Trophoblast cell (in vitro differentiated cells and primary cell): ENCODE measurements at regions not wholly inside any gene's neighbourhood (a gene's known extent, or its start where the extent isn't known, plus 50 kb on each side); places are given as distances from the start of the nearest gene placed in this dataset.

Experiments
- DNase-seq, 2 donors: peaks; one replicate each; pipeline ENCODE4 v3.0.0-alpha.2; 2016
- H2AFZ ChIP-seq: 2 replicates; pipeline ENCODE4 v1.6.1; 2013; ENCODE audit warnings: low read length, moderate library complexity, mild to moderate bottlenecking; ENCODE audit not compliant: insufficient read depth, poor library complexity
- H2AK5ac ChIP-seq: 2 replicates; pipeline ENCODE4 v1.6.1; 2013; ENCODE audit warnings: mild to moderate bottlenecking, low read length
- H2BK120ac ChIP-seq: 2 replicates; pipeline ENCODE4 v1.6.1; 2013; ENCODE audit warnings: low read length, mild to moderate bottlenecking, moderate library complexity; ENCODE audit not compliant: insufficient read depth, poor library complexity
- H2BK12ac ChIP-seq: 2 replicates; pipeline ENCODE4 v1.6.1; 2013; ENCODE audit warnings: mild to moderate bottlenecking, low read length, moderate library complexity
- H2BK5ac ChIP-seq: 2 replicates; pipeline ENCODE4 v1.6.1; 2013; ENCODE audit warnings: low read length, low read depth, moderate library complexity, mild to moderate bottlenecking; ENCODE audit not compliant: poor library complexity
- H3K14ac ChIP-seq: 2 replicates; pipeline ENCODE4 v1.6.1; 2013; ENCODE audit warnings: mild to moderate bottlenecking, low read length
- H3K18ac ChIP-seq: 2 replicates; pipeline ENCODE4 v1.6.1; 2013; ENCODE audit warnings: mild to moderate bottlenecking, low read length
- H3K23ac ChIP-seq: 2 replicates; pipeline ENCODE4 v1.6.1; 2013; ENCODE audit warnings: low read length
- H3K27ac ChIP-seq: 2 replicates; pipeline ENCODE4 v1.5.1; 2013; ENCODE audit warnings: low read depth, mild to moderate bottlenecking, inconsistent platforms, low read length, moderate library complexity
- H3K27me3 ChIP-seq: 2 replicates; pipeline ENCODE4 v1.6.1; 2013; ENCODE audit warnings: inconsistent platforms, mild to moderate bottlenecking, low read length, moderate library complexity; ENCODE audit not compliant: insufficient read depth
- H3K36me3 ChIP-seq, 2 experiments: 1 replicate in 1 of 2; 2 replicates in 1 of 2; pipeline ENCODE4 v1.6.1; 2013; ENCODE audit warnings: low read length in 2 of 2, mild to moderate bottlenecking in 2 of 2, moderate library complexity in 1 of 2; ENCODE audit not compliant: insufficient read depth in 2 of 2, control insufficient read depth in 1 of 2
- H3K4ac ChIP-seq: 2 replicates; pipeline ENCODE4 v1.6.1; 2013; ENCODE audit warnings: low read depth, mild to moderate bottlenecking, low read length, moderate library complexity
- H3K4me1 ChIP-seq, 2 experiments: 1 replicate in 1 of 2; 2 replicates in 1 of 2; pipeline ENCODE4 v1.6.1; 2013; ENCODE audit warnings: low read length in 2 of 2, mild to moderate bottlenecking in 2 of 2, moderate library complexity in 1 of 2; ENCODE audit not compliant: insufficient read depth in 2 of 2, control insufficient read depth in 1 of 2
- H3K4me2 ChIP-seq: 2 replicates; pipeline ENCODE4 v1.6.1; 2013; ENCODE audit warnings: inconsistent platforms, mild to moderate bottlenecking, low read length, moderate library complexity
- H3K4me3 ChIP-seq: 2 replicates; pipeline ENCODE4 v1.5.1; 2013; ENCODE audit warnings: mild to moderate bottlenecking, low read depth, low read length, inconsistent platforms
- H3K79me1 ChIP-seq: one replicate; pipeline ENCODE4 v1.6.1; 2013; ENCODE audit warnings: low read length
- H3K79me2 ChIP-seq: 2 replicates; pipeline ENCODE4 v1.6.1; 2013; ENCODE audit warnings: low read length, mild to moderate bottlenecking; ENCODE audit not compliant: control insufficient read depth, insufficient read depth, poor library complexity
- H3K9ac ChIP-seq: 2 replicates; pipeline ENCODE4 v1.6.1; 2013; ENCODE audit warnings: mild to moderate bottlenecking, low read length
- H3K9me3 ChIP-seq: 2 replicates; pipeline ENCODE4 v1.6.1; 2013; ENCODE audit warnings: low read depth, mild to moderate bottlenecking, control low read depth, inconsistent platforms, low read length; ENCODE audit not compliant: insufficient read depth
- H4K12ac ChIP-seq: 2 replicates; pipeline ENCODE4 v1.6.1; 2013; ENCODE audit warnings: low read depth, mild to moderate bottlenecking, low read length, moderate library complexity
- H4K8ac ChIP-seq: 2 replicates; pipeline ENCODE4 v1.6.1; 2013; ENCODE audit warnings: low read depth, mild to moderate bottlenecking, low read length, moderate library complexity
- H4K91ac ChIP-seq: one replicate; pipeline ENCODE4 v1.6.1; 2013; ENCODE audit warnings: low read depth, mild to moderate bottlenecking, low read length, moderate library complexity
- WGBS: extraction: QIAGEN DNeasy Blood & Tissue Kit; methylation state at CpG from one replicate; pipeline ENCODE4 v1.1.7; 2013; ENCODE audit warnings: missing lambda C conversion rate; ENCODE audit not compliant: insufficient read length, insufficient coverage; ENCODE audit errors: extremely low coverage; 5-methylcytosine and 5-hydroxymethylcytosine counted together

DNA sequence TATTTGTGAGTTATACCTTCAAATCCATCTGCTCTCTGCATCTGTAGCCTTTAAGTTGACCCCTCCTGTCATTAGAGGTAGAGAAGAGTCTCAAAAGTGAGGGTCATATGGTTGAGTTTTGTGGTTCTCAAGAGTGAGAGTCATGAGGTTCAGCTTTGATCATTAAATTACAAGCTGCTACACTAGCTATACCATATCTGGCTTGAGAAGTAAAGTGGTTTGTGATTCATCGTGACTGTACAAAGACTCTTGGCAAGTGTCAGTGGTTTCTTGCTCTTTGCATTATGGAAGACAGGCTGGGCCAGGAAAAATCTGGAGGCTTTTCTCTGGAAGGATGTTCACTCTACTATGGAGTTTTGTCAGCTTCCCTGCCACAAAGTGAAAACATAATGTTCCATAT is 170.6 kb downstream of the ZC4H2 start:
- Histone ChIP-seq H3K23ac (no peak overlapping the region), H3K27me3 (no peaks in the 10 kb centered on the region), H2BK12ac (no peak overlapping the region), H3K4me2 (no peak overlapping the region), H3K4ac (no peak overlapping the region), H4K91ac (no peak overlapping the region), H3K79me1 (no peaks in the 10 kb centered on the region), H3K36me3 (no peaks in the 10 kb centered on the region), H2BK5ac (no peak overlapping the region), H2AFZ (no peak overlapping the region), H4K12ac (no peak overlapping the region), H3K18ac (no peak overlapping the region), H3K4me1 (no peaks in the 10 kb centered on the region), H2BK120ac (no peak overlapping the region), H3K9me3 (no peaks in the 10 kb centered on the region), H4K8ac (no peak overlapping the region), H2AK5ac (no peak overlapping the region), H3K27ac (no peak overlapping the region), H3K14ac (no peak overlapping the region), H3K9ac (no peak overlapping the region), H3K79me2 (no peaks in the 10 kb centered on the region), H3K4me3 (no peak overlapping the region)
- DNase-seq, result no peak
- no CpG with 5 or more reads among the region's 1 CpG for WGBS

GRCh38 chrX:64792598-64793337 is 183.5 kb downstream of the ZC4H2 start:
- Histone ChIP-seq H3K9me3 (no peaks in the 10 kb centered on the region), H3K79me1 (no peaks in the 10 kb centered on the region), H2BK120ac (no peak overlapping the region), H2BK12ac (no peak overlapping the region), H3K14ac (no peak overlapping the region), H3K27me3 (no peaks in the 10 kb centered on the region), H3K4ac (no peak overlapping the region), H4K91ac (no peak overlapping the region), H2AK5ac (no peak overlapping the region), H3K36me3 (no peaks in the 10 kb centered on the region), H2AFZ (no peak overlapping the region), H3K18ac (no peak overlapping the region), H3K4me2 (no peak overlapping the region), H3K9ac (no peak overlapping the region), H3K4me1 (no peaks in the 10 kb centered on the region), H3K4me3 (no peak overlapping the region), H4K8ac (no peak overlapping the region), H3K79me2 (no peaks in the 10 kb centered on the region), H3K23ac (no peak overlapping the region), H2BK5ac (no peak overlapping the region), H3K27ac (no peak overlapping the region), H4K12ac (no peak overlapping the region)
- no peak for DNase-seq

GRCh38 chrX:64782923-64783322 is 193.3 kb downstream of the ZC4H2 start:
- H2BK120ac ChIP-seq, result no peak overlapping the region
- no peaks in the 10 kb centered on the region for H3K4me1 ChIP-seq

DNA sequence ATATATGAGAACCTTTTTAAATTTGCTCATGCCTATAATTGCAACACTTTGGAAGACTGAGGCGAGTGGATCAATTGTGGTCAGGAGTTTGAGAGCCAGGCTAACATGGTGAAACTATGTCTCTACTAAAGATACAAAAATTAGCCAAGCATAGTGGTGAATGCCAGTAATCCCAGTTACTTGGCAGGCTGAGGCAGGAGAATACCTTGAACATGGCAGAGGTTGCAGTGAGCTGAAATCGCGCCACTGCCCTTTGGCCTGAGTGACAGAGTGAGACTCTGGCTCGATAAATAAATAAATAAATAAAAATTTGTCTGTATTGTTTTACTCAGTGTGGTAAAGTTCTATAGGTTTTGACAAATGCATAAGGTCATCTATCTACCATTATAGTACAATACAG is 218.2 kb downstream of the ZC4H2 start:
- Histone ChIP-seq H3K23ac (no peak overlapping the region), H3K79me2 (no peaks in the 10 kb centered on the region), H4K12ac (no peak overlapping the region), H3K18ac (no peak overlapping the region), H4K91ac (no peak overlapping the region), H3K14ac (no peak overlapping the region), H2BK5ac (no peak overlapping the region), H2AFZ (no peak overlapping the region), H2AK5ac (no peak overlapping the region), H3K4ac (no peak overlapping the region), H3K9ac (no peak overlapping the region), H3K4me2 (no peak overlapping the region), H3K36me3 (no peaks in the 10 kb centered on the region), H3K27me3 (no peaks in the 10 kb centered on the region), H3K4me1 (no peaks in the 10 kb centered on the region), H3K79me1 (no peaks in the 10 kb centered on the region), H3K4me3 (no peak overlapping the region), H3K27ac (no peak overlapping the region), H3K9me3 (no peaks in the 10 kb centered on the region), H4K8ac (no peak overlapping the region), H2BK120ac (no peak overlapping the region), H2BK12ac (no peak overlapping the region)
- WGBS, result no CpG with 5 or more reads among the region's 4 CpGs
- DNase-seq, result no peak

More at GRCh38 chrX:64782923-64783322, 193.3 kb downstream of the ZC4H2 start:
- DNase-seq, result no peak
- Histone ChIP-seq H3K18ac (no peak overlapping the region), H3K27me3 (no peaks in the 10 kb centered on the region), H2BK5ac (no peak overlapping the region), H3K9me3 (no peaks in the 10 kb centered on the region), H2AFZ (no peak overlapping the region), H4K12ac (no peak overlapping the region), H3K79me2 (no peaks in the 10 kb centered on the region), H3K23ac (no peak overlapping the region), H3K9ac (no peak overlapping the region), H3K36me3 (no peaks in the 10 kb centered on the region), H3K14ac (no peak overlapping the region), H3K79me1 (no peaks in the 10 kb centered on the region), H4K8ac (no peak overlapping the region), H2BK12ac (no peak overlapping the region), H3K4ac (no peak overlapping the region), H4K91ac (no peak overlapping the region), H3K27ac (no peak overlapping the region), H2AK5ac (no peak overlapping the region), H3K4me2 (no peak overlapping the region), H3K4me3 (no peak overlapping the region)
- WGBS, result no CpG with 5 or more reads among the region's 5 CpGs
